ENCODE measurements at regions not wholly inside any gene's neighbourhood (a gene's known extent, or its start where the extent isn't known, plus 50 kb on each side); places are given as distances from the start of the nearest gene placed in this dataset.
"Not testable (repeated sequence)": the region's sequence is repeated elsewhere in the genome, so short reads cannot be mapped to it uniquely, and the experiment has no call there.

GRCh38 chr4:156521631-156522030 is 450.0 kb downstream of the PDGFC start:
- no peaks in the 10 kb centered on the region for H3K27me3 ChIP-seq
- no peaks in the 10 kb centered on the region for H3K4me1 ChIP-seq
- H3K36me3 ChIP-seq, result no peaks in the 10 kb centered on the region
- no peak overlapping the region for H3K4me3 ChIP-seq
- intact Hi-C loops (cut with DNase I), result no loop called here
- ATAC-seq, result no peak
- TF ChIP-seq CTCF (IDR thresholded peaks at IDR 0.05), result no peak
- no peak overlapping the region for H3K27ac ChIP-seq
- no peak for DNase-seq
- H3K9me3 ChIP-seq, result no peaks in the 10 kb centered on the region

- Histone ChIP-seq H3K4me1 (no peaks in the 10 kb centered on the region), H3K9me3 (no peaks in the 10 kb centered on the region), H3K36me3 (no peaks in the 10 kb centered on the region), H3K27me3 (no peaks in the 10 kb centered on the region), H3K27ac (no peak overlapping the region), H3K4me3 (no peak overlapping the region)
- intact Hi-C loops (cut with DNase I), result no loop called here
- ATAC-seq (no peak), DNase-seq (no peak)
- no peak for TF ChIP-seq CTCF (IDR thresholded peaks at IDR 0.05)
Observed at GRCh38 chr4:156517956-156518355, 453.6 kb downstream of the PDGFC start.

- ATAC-seq, result no peak
- no peak for DNase-seq
- H3K27me3 ChIP-seq, result no peaks in the 10 kb centered on the region
- no peaks in the 10 kb centered on the region for H3K4me1 ChIP-seq
- intact Hi-C loops (cut with DNase I), result no loop called here
- no peaks in the 10 kb centered on the region for H3K9me3 ChIP-seq
- H3K36me3 ChIP-seq, result no peaks in the 10 kb centered on the region
- H3K27ac ChIP-seq, result no peak overlapping the region
- H3K4me3 ChIP-seq, result no peak overlapping the region
- TF ChIP-seq CTCF (IDR thresholded peaks at IDR 0.05), result no peak
Observed at GRCh38 chr4:156517546-156517945, 454.1 kb downstream of the PDGFC start.

- no peak overlapping the region for H3K27ac ChIP-seq
- TF ChIP-seq CTCF (IDR thresholded peaks at IDR 0.05), result no peak
- intact Hi-C loops (cut with DNase I), result no loop called here
- DNase-seq (no peak), ATAC-seq (no peak)
- H3K4me3 ChIP-seq, result no peak overlapping the region
- no peaks in the 10 kb centered on the region for H3K27me3 ChIP-seq
- no peaks in the 10 kb centered on the region for H3K4me1 ChIP-seq
- H3K9me3 ChIP-seq, result no peaks in the 10 kb centered on the region
- no peaks in the 10 kb centered on the region for H3K36me3 ChIP-seq
Observed at GRCh38 chr4:156516698-156517097, 454.9 kb downstream of the PDGFC start.

- intact Hi-C loops (cut with DNase I), result no loop called here
- DNase-seq, result no peak
- Histone ChIP-seq H3K27me3 (no peaks in the 10 kb centered on the region), H3K4me1 (no peaks in the 10 kb centered on the region), H3K36me3 (no peaks in the 10 kb centered on the region), H3K9me3 (no peaks in the 10 kb centered on the region), H3K4me3 (no peak overlapping the region), H3K27ac (no peak overlapping the region)
- no peak for TF ChIP-seq CTCF (IDR thresholded peaks at IDR 0.05)
- no peak for ATAC-seq
Observed at GRCh38 chr4:156515295-156515694, 456.3 kb downstream of the PDGFC start.

GRCh38 chr4:156512622-156513021 is 459.0 kb downstream of the PDGFC start:
- Histone ChIP-seq H3K9me3 (no peaks in the 10 kb centered on the region), H3K4me3 (no peak overlapping the region), H3K27ac (no peak overlapping the region), H3K36me3 (no peaks in the 10 kb centered on the region), H3K4me1 (no peaks in the 10 kb centered on the region), H3K27me3 (no peaks in the 10 kb centered on the region)
- ATAC-seq, result no peak
- no peak for DNase-seq
- no peak for TF ChIP-seq CTCF (IDR thresholded peaks at IDR 0.05)
- intact Hi-C loops (cut with DNase I), result no loop called here

- H3K27me3 ChIP-seq; H3K9me3 ChIP-seq; H3K4me3 ChIP-seq; DNase-seq; H3K36me3 ChIP-seq; H3K27ac ChIP-seq; ATAC-seq; H3K4me1 ChIP-seq; intact Hi-C loops (cut with DNase I): not testable (repeated sequence)
Observed at GRCh38 chr4:156509921-156510320, 461.7 kb downstream of the PDGFC start.
